HG03457 (cell line): ENCODE measurements at regions not wholly inside any gene's neighbourhood (a gene's known extent, or its start where the extent isn't known, plus 50 kb on each side); places are given as distances from the start of the nearest gene placed in this dataset.
"Not testable (repeated sequence)": the region's sequence is repeated elsewhere in the genome, so short reads cannot be mapped to it uniquely, and the experiment has no call there.

Experiments used
- ATAC-seq: cut with Tn5 transposase; IDR thresholded peaks from one replicate; pipeline ENCODE4 v1.9.1; 2021; ENCODE audit warnings: moderate number of reproducible peaks; ENCODE audit not compliant: unreplicated experiment

DNA sequence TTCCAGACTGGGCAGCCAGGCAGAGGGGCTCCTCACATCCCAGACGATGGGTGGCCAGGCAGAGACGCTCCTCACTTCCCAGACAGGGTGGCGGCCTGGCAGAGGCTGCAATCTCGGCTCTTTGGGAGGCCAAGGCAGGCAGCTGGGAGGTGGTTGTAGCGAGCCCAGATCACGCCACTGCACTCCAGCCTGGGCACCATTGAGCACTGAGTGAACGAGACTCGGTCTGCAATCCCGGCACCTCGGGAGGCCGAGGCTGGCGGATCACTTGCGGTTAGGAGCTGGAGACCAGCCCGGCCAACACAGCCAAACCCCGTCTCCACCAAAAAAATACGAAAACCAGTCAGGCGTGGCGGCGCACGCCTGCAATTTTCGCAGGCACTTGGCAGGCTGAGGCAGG is 321.4 kb upstream of the SGCG start:
- ATAC-seq: not testable (repeated sequence)

DNA sequence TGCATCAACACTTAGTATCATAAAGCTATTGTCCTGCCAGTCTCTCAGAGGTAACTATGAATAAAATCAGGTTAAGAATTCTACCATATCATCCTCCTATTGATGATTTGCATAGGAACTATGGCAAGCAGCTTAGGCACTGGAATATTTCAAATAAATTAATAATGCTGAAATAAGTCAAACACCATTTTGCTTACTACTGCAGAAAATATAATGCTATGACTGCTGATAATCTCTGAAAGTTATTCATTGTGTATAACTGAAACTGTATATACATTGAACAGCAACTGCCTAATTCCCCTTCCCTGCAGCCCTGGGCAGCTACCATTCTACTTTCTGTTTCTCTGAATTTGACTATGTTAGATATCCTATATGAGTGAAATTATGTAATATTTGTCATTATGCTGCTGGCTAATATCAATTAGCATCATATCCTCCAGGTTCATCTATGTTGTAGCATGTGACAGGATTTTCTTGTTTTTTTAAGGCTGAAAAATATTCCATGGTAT is 318.8 kb upstream of the SGCG start:
- no peak for ATAC-seq

DNA sequence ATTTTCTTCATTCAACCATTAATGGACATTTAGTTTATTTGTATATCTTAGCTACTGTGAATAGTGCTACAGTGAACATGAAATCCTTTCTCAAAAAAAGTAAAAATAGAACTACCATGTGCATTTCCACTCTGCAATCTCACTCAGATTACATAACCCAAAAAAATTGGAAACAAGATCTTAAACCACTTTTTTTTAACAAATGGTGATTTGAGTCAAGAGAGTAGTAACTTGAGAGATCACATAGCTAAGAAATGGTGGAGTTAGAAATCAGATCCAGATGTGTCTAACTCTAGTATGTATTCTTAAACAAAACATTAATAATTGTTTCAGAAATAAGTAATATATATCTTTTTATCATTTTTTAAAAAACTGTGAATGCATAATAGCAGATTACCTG is 318.3 kb upstream of the SGCG start:
- no peak for ATAC-seq

GRCh38 chr13:22866221-22866620 is 314.6 kb upstream of the SGCG start:
- ATAC-seq: no peak

DNA sequence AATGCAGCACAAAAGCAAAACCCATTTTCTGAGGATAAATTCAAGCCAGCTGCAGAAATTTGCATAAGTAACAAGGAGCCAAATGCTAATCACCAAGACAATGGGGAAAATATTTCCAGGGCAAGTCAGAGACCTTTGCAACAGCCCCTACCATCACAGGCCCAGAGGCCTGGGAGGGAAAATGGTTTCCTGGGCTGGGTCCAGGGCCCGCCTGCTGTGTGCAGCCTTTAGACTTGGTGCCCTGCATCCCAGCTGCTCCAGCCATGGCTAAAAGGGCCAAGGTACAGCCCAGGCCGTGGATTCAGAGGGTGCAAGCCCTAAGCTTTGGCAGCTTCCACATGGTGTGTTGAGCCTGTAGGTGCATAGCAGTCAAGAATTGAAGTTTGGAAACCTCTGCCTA is 309.5 kb upstream of the SGCG start:
- no peak for ATAC-seq

DNA sequence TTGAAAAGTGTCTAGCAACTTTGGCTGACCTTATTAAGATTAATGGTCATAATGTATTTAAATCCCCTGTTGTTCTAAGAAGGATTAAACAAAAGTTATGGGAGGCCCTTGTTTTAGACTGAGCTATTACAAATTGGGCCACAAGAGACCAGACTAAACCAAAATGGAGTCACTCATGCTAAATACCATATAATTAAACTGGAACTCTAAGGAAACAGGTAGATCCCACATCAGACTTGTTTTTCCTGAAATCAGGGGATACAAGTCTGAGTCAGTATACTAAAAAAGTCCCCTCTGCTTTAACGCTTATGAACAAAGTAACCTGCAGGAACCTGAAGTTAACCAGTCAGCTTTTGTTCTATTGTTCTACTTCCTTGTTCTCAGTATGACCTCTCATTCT is 305.9 kb upstream of the SGCG start:
- no peak for ATAC-seq

- no peak for ATAC-seq
Measured at GRCh38 chr13:22877421-22877820, 303.4 kb upstream of the SGCG start.

GRCh38 chr13:22880741-22881720 is 299.7 kb upstream of the SGCG start:
- no peak for ATAC-seq

- ATAC-seq: not testable (repeated sequence)
Measured at GRCh38 chr13:22881721-22882608, 298.8 kb upstream of the SGCG start.

GRCh38 chr13:22883262-22883840 is 297.4 kb upstream of the SGCG start:
- ATAC-seq: no peak

DNA sequence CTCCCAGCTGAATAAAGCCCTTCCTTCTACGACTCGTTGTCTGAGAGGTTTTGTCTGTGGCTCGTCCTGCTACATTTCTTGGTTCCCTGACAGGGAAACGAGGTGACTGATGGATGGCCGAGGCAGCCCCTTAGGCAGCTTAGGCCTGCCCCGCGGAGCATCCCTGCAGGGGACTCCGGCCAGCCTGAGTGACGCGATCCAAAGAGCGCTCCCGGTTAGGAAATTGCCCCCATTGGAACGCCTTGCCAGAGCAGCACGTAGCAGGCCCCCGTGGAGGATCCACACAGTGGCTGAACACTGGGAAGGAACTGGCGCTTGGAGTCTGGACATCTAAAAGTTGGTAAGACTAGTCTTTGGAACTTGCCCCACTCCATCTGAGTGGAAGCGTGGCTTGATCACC is 296.8 kb upstream of the SGCG start:
- ATAC-seq: no peak

- ATAC-seq: not testable (repeated sequence)
Measured at GRCh38 chr13:22886061-22886460, 294.7 kb upstream of the SGCG start.

- not testable (repeated sequence) for ATAC-seq
Measured at GRCh38 chr13:22889376-22889775, 291.4 kb upstream of the SGCG start.

- no peak for ATAC-seq
Measured at GRCh38 chr13:22893204-22893603, 287.6 kb upstream of the SGCG start.

GRCh38 chr13:22893777-22894176 is 287.0 kb upstream of the SGCG start:
- ATAC-seq: no peak

GRCh38 chr13:22897571-22898314 is 283.0 kb upstream of the SGCG start:
- ATAC-seq: no peak

DNA sequence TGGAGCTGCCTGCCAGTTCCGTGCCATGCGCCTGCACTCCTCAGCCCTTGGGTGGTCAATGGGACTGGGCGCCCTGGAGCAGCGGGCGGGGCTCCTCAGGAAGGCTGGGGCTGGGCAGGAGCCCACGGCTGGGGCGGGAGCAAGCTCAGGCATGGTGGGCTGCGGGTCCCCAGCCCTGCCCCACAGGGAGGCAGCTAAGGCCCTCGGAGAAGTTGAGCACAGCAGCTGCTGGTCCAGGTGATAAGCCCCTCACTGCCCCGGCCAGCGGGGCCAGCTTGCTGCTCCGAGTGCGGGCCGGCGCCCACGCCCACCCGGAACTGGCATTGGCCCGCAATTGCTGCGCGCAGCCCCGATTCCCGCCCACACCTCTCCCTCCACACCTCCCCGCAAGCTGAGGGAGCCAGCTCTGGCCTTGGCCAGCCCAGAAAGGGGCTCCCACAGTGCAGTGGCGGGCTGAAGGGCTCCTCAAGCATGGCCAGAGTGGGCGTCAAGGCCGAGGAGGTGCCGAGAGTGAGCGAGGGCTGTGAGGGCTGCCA is 280.3 kb upstream of the SGCG start:
- ATAC-seq: not testable (repeated sequence)

DNA sequence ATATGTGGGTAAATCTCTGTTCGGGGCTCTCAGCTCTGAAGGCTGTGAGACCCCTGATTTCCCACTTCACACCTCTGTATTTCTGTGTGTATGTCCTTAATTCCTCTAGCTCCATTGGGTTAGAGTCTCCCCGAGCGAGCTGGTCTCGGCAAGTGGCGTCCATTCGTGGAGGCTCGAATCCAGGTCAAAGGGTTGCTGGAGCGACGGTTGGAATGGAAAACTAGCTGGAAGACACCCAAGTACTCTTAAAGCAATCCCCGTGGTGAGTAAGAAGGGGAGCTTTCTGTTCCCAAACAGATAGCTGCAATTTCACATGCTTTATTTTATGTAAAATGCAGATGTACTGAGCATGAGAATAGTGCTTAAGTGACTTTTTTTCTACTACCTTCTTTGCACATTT is 277.5 kb upstream of the SGCG start:
- no peak for ATAC-seq

GRCh38 chr13:22903925-22904324 is 276.9 kb upstream of the SGCG start:
- no peak for ATAC-seq

- ATAC-seq: no peak
Measured at GRCh38 chr13:22915442-22916082, 265.2 kb upstream of the SGCG start.
